ENCODE measurements at regions not wholly inside any gene's neighbourhood (a gene's known extent, or its start where the extent isn't known, plus 50 kb on each side); places are given as distances from the start of the nearest gene placed in this dataset.

- TF ChIP-seq HOMEZ (CRISPR knock-in tag; IDR thresholded peaks at IDR 0.05) (no peak), SRSF7 (optimal IDR thresholded peaks at IDR 0.05; ENCODE audit: low read depth, low read length) (no peak), EP300 (IDR thresholded peaks at IDR 0.05; ENCODE audit: low read length) (peak; percentile 22; the same call in 1 of the 2 replicates), CHAMP1 (IDR thresholded peaks at IDR 0.05) (no peak), KLF16 (IDR thresholded peaks at IDR 0.05) (peak; percentile 73; the same call in 1 of the 2 replicates), BCOR (IDR thresholded peaks at IDR 0.05) (no peak), GATA2 (CRISPR knock-in tag; IDR thresholded peaks at IDR 0.05) (peak; percentile 43; the same call in 1 of the 2 replicates), FOXK2 (conservative IDR thresholded peaks at IDR 0.05 in 1 of 2, IDR thresholded peaks at IDR 0.05 in 1 of 2; ENCODE audit: low read depth in 2 of 2) (0 out of 4 replicates have a peak, but pooled peaks of 1 of the 2 experiments have one; percentile 28), DPF2 (IDR thresholded peaks at IDR 0.05) (no peak; the same call in 1 of the 2 replicates), SNRNP70 (optimal IDR thresholded peaks at IDR 0.05; ENCODE audit: low read depth, low read length) (no peak), ZNF384 (IDR thresholded peaks at IDR 0.05; ENCODE audit: low read depth, low read length) (0 out of 2 replicates have a peak, but pooled peaks have one; percentile 42), SLC30A9 (CRISPR knock-in tag; IDR thresholded peaks at IDR 0.05) (no peak), HNRNPUL1 (IDR thresholded peaks at IDR 0.05; ENCODE audit: low read length) (no peak), RBM25 (IDR thresholded peaks at IDR 0.05; ENCODE audit: low read depth, low read length, severe bottlenecking) (no peak), ZNF518B (CRISPR knock-in tag; IDR thresholded peaks at IDR 0.05) (no peak), BHLHE40 (IDR thresholded peaks at IDR 0.05; ENCODE audit: low read length) (peak; percentile 32; the same call in 1 of the 2 replicates), KAT8 (IDR thresholded peaks at IDR 0.05; ENCODE audit: low read depth) (no peak), SPI1 (IDR thresholded peaks at IDR 0.05; ENCODE audit: borderline replicate concordance, low read depth, low read length) (peak; percentile 63; the same call in 1 of the 2 replicates), NFIC (IDR thresholded peaks at IDR 0.05) (0 out of 2 replicates have a peak, but pooled peaks have one; percentile 29), E4F1 (CRISPR knock-in tag; IDR thresholded peaks at IDR 0.05; ENCODE audit: borderline replicate concordance) (no peak), STAG1 (CRISPR knock-in tag; IDR thresholded peaks at IDR 0.05; ENCODE audit: borderline replicate concordance) (peak; percentile 55; the same call in 1 of the 2 replicates)
Observed at GRCh38 chrX:65595460-65595876, 60.9 kb upstream of the LAS1L start (continued).
